DND-41 (cell line): ENCODE measurements at regions not wholly inside any gene's neighbourhood (a gene's known extent, or its start where the extent isn't known, plus 50 kb on each side); places are given as distances from the start of the nearest gene placed in this dataset.

ENCODE experiments used
- EZH2 ChIP-seq: IDR thresholded peaks from 3 replicates; pipeline ENCODE4 v1.6.1; 2012; ENCODE audit warnings: borderline replicate concordance, low read depth, mild to moderate bottlenecking, moderate library complexity, low read length, inconsistent platforms; ENCODE audit not compliant: severe bottlenecking
- TF ChIP-seq, protein P1 (sequence below): IDR thresholded peaks from 2 replicates; pipeline ENCODE4 v1.5.1; 2012; ENCODE audit warnings: borderline replicate concordance, low read length, moderate library complexity, mild to moderate bottlenecking; ENCODE audit not compliant: poor library complexity, severe bottlenecking; ENCODE audit errors: extremely low read depth

DNA sequence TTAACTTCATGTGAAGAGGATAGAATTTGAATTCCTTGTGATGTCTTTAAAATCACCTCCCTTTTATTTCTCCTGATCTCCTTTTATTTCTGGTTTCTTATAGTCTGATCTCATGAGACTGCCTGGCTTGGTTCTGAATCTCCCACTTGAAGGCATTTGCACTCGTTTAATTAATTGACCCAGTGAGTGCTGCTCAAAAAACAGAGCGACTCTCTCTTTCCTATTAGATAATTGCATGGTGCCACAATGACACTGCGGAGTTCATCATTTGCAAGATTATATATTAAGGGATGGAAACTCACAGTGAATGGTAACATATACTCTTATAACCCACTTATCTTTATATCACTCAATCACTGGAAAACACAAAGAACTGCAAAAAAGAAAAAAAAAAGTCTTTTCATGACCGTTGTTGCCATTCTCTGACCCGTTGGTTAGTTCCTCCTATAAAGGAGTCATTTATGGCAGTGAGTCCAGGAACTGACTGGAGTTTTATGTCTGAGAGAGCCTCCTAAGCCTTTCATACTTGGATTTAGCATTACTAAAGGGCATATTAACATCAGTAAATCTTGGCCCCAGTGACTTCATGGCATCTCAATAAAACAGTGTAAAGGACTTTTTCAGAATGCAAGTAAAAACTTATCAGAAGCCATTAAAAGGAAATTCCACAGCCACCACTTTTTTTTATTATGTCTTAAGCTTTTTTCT lies 103.3 kb upstream of the EPHA4 start:
- TF ChIP-seq, protein P1, sequence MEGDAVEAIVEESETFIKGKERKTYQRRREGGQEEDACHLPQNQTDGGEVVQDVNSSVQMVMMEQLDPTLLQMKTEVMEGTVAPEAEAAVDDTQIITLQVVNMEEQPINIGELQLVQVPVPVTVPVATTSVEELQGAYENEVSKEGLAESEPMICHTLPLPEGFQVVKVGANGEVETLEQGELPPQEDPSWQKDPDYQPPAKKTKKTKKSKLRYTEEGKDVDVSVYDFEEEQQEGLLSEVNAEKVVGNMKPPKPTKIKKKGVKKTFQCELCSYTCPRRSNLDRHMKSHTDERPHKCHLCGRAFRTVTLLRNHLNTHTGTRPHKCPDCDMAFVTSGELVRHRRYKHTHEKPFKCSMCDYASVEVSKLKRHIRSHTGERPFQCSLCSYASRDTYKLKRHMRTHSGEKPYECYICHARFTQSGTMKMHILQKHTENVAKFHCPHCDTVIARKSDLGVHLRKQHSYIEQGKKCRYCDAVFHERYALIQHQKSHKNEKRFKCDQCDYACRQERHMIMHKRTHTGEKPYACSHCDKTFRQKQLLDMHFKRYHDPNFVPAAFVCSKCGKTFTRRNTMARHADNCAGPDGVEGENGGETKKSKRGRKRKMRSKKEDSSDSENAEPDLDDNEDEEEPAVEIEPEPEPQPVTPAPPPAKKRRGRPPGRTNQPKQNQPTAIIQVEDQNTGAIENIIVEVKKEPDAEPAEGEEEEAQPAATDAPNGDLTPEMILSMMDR = no peak
- no peak for TF ChIP-seq EZH2
